ENCODE measurements at regions not wholly inside any gene's neighbourhood (a gene's known extent, or its start where the extent isn't known, plus 50 kb on each side); places are given as distances from the start of the nearest gene placed in this dataset.
"Not testable (repeated sequence)": the region's sequence is repeated elsewhere in the genome, so short reads cannot be mapped to it uniquely, and the experiment has no call there.

DNA sequence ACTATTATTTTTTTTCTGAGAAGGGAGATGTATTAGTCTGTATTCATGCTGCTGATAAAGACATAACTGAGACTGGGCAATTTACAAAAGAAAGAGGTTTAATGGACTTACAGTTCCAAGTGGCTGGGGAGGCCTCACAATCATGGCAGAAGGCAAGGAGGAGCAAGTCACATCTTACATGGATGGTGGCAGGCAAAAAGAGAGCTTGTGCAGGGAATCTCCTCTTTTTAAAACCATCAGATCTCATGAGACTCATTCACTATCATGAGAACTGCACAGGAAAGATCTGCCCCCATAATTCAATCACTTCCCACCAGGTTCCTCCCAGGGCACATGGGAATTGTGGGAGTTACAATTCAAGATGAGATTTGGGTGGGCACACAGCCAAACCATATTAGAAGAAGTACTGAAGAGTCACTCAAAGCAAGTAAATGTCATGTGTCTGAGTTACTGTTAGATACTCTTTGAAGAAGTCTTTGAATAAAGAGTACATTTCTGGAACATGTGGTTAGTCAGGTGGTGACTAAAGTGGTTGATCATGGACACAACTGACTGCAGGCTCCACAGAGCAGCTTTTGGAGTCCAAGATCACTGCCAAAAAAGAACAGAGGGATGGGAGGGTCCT is 430.9 kb upstream of the TBL1XR1 start:
- TF ChIP-seq, protein P1, sequence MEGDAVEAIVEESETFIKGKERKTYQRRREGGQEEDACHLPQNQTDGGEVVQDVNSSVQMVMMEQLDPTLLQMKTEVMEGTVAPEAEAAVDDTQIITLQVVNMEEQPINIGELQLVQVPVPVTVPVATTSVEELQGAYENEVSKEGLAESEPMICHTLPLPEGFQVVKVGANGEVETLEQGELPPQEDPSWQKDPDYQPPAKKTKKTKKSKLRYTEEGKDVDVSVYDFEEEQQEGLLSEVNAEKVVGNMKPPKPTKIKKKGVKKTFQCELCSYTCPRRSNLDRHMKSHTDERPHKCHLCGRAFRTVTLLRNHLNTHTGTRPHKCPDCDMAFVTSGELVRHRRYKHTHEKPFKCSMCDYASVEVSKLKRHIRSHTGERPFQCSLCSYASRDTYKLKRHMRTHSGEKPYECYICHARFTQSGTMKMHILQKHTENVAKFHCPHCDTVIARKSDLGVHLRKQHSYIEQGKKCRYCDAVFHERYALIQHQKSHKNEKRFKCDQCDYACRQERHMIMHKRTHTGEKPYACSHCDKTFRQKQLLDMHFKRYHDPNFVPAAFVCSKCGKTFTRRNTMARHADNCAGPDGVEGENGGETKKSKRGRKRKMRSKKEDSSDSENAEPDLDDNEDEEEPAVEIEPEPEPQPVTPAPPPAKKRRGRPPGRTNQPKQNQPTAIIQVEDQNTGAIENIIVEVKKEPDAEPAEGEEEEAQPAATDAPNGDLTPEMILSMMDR (IDR thresholded peaks at IDR 0.05): not testable (repeated sequence)
- TF ChIP-seq POLR2A (IDR thresholded peaks at IDR 0.05): not testable (repeated sequence)
